CD4-positive, alpha-beta T cell (primary cell): ENCODE measurements at regions not wholly inside any gene's neighbourhood (a gene's known extent, or its start where the extent isn't known, plus 50 kb on each side); places are given as distances from the start of the nearest gene placed in this dataset.

Source experiments
- ATAC-seq: fragments of 200-7000 bp; cut with Tn5 transposase; one replicate; pipeline ENCODE4 v1.10.0; 2022; ENCODE audit warnings: mild to moderate bottlenecking; ENCODE audit not compliant: poor library complexity
- CTCF ChIA-PET: fragments of 350-600 bp; sonication (Branson Sonifier 250); formaldehyde crosslinking; loops from one replicate; lab custom pipeline; 2021; ENCODE audit warnings: antibody characterized with exemption, inconsistent platforms; lab: Charles Lee
- POLR2A ChIA-PET: fragments of 350-600 bp; sonication (Branson Sonifier 250); formaldehyde crosslinking; loops from one replicate; lab custom pipeline; 2021; ENCODE audit warnings: antibody characterized with exemption, inconsistent platforms; lab: Charles Lee
- DNase-seq, 14 experiments: peaks; one replicate each; pipeline ENCODE4 v3.0.0-alpha.2; 2013 to 2020; ENCODE audit warnings: mixed read lengths in 2 of 14
- H3K27ac ChIP-seq, 2 donors: one replicate each; pipeline versions ENCODE4 v1.5.1 to v1.7.0; 2013; ENCODE audit warnings: low read length in 2 of 2, low read depth in 1 of 2, mild to moderate bottlenecking in 1 of 2
- H3K27me3 ChIP-seq, 2 experiments: 1 replicate in 1 of 2; 2 replicates in 1 of 2; pipeline versions ENCODE4 v1.6.1 to v1.7.0; 2013; ENCODE audit warnings: low read length in 2 of 2, control low read depth in 1 of 2, mild to moderate bottlenecking in 1 of 2, moderate library complexity in 1 of 2; ENCODE audit not compliant: insufficient read depth in 2 of 2, control insufficient read depth in 1 of 2
- H3K36me3 ChIP-seq: one replicate; pipeline ENCODE4 v1.6.1; 2013; ENCODE audit warnings: low read length, control low read depth; ENCODE audit not compliant: insufficient read depth
- H3K4me1 ChIP-seq: one replicate; pipeline ENCODE4 v1.6.1; 2013; ENCODE audit warnings: low read length, control low read depth; ENCODE audit not compliant: insufficient read depth
- H3K4me3 ChIP-seq: one replicate; pipeline ENCODE4 v1.5.1; 2013; ENCODE audit warnings: mild to moderate bottlenecking, low read length, moderate library complexity
- H3K9me3 ChIP-seq, 2 experiments: 1 replicate in 1 of 2; 2 replicates in 1 of 2; pipeline versions ENCODE4 v1.6.1 to v1.7.0; 2013; ENCODE audit warnings: low read length in 2 of 2, mild to moderate bottlenecking in 2 of 2, control low read depth in 1 of 2, moderate library complexity in 1 of 2; ENCODE audit not compliant: control insufficient read depth in 1 of 2, insufficient read depth in 1 of 2
- H3K27ac Mint-ChIP-seq: one replicate; pipeline ENCODE4 v1.8.0; 2020; ENCODE audit warnings: mixed read lengths
- H3K27me3 Mint-ChIP-seq: one replicate; pipeline ENCODE4 v1.8.0; 2021; ENCODE audit warnings: mixed read lengths
- H3K36me3 Mint-ChIP-seq: one replicate; pipeline ENCODE4 v1.8.0; 2021; ENCODE audit warnings: low read depth, mixed read lengths
- H3K4me1 Mint-ChIP-seq: one replicate; pipeline ENCODE4 v1.8.0; 2021; ENCODE audit warnings: low read depth, mixed read lengths
- H3K4me3 Mint-ChIP-seq: one replicate; pipeline ENCODE4 v1.8.0; 2020; ENCODE audit warnings: mild to moderate bottlenecking, mixed read lengths
- H3K9me3 Mint-ChIP-seq: one replicate; pipeline ENCODE4 v1.8.0; 2020; ENCODE audit warnings: mixed read lengths
- CTCF ChIP-seq: fragments of 200-600 bp; IDR thresholded peaks from one replicate; pipeline ENCODE4 v1.8.0; 2022; ENCODE audit warnings: antibody characterized with exemption, mild to moderate bottlenecking
- intact Hi-C, 2 experiments: fragments of 100-400 bp; cut with DNase I in 1 of 2; cut with micrococcal nuclease in 1 of 2; formaldehyde crosslinking; loops; one replicate each; pipeline versions ENCODE4 v1.15.1 to v1.9.0; 2023 to 2025; cut with DNase I, micrococcal nuclease

GRCh38 chr3:124320976-124321375 is 329.1 kb upstream of the ROPN1 start:
- no peak overlapping the region for H3K4me3 Mint-ChIP-seq
- POLR2A ChIA-PET, result no interaction called here
- no peaks in the 10 kb centered on the region for H3K27me3 ChIP-seq
- H3K4me1 Mint-ChIP-seq, result no peaks in the 10 kb centered on the region
- no peaks in the 10 kb centered on the region for H3K9me3 Mint-ChIP-seq
- no peak overlapping the region for H3K27ac ChIP-seq
- no peak for DNase-seq
- no peak for TF ChIP-seq CTCF
- H3K4me3 ChIP-seq, result no peak overlapping the region
- H3K4me1 ChIP-seq, result no peaks in the 10 kb centered on the region
- intact Hi-C loops, result no loop called here
- no peaks in the 10 kb centered on the region for H3K9me3 ChIP-seq
- peaks cover 17% of the 10 kb centered on the region for H3K27me3 Mint-ChIP-seq
- H3K36me3 ChIP-seq, result no peaks in the 10 kb centered on the region
- CTCF ChIA-PET, result no interaction called here
- no peak for ATAC-seq
- no peak overlapping the region for H3K27ac Mint-ChIP-seq
- H3K36me3 Mint-ChIP-seq, result no peaks in the 10 kb centered on the region

- CTCF ChIA-PET, result no interaction called here
- H3K36me3 Mint-ChIP-seq, result no peaks in the 10 kb centered on the region
Observed at GRCh38 chr3:124322309-124322880, 330.5 kb upstream of the ROPN1 start.

GRCh38 chr3:124322966-124323365 is 331.0 kb upstream of the ROPN1 start:
- TF ChIP-seq CTCF, result no peak
- H3K27ac ChIP-seq, result no peak overlapping the region
- H3K27me3 Mint-ChIP-seq, result peaks cover 19% of the 10 kb centered on the region
- ChIA-PET CTCF (no interaction called here), POLR2A (no interaction called here)
- no peaks in the 10 kb centered on the region for H3K36me3 Mint-ChIP-seq
- H3K4me3 Mint-ChIP-seq, result no peak overlapping the region
- H3K9me3 Mint-ChIP-seq, result no peaks in the 10 kb centered on the region
- H3K4me3 ChIP-seq, result no peak overlapping the region
- no peak for DNase-seq
- H3K36me3 ChIP-seq, result no peaks in the 10 kb centered on the region
- no peaks in the 10 kb centered on the region for H3K4me1 Mint-ChIP-seq
- intact Hi-C loops, result no loop called here
- no peak overlapping the region for H3K27ac Mint-ChIP-seq
- no peaks in the 10 kb centered on the region for H3K9me3 ChIP-seq
- no peaks in the 10 kb centered on the region for H3K4me1 ChIP-seq
- no peaks in the 10 kb centered on the region for H3K27me3 ChIP-seq
- ATAC-seq, result no peak

More at GRCh38 chr3:124322309-124322880, 330.5 kb upstream of the ROPN1 start:
- Mint-ChIP-seq H3K27me3 (peaks cover 19% of the 10 kb centered on the region), H3K27ac (no peak overlapping the region), H3K4me1 (no peaks in the 10 kb centered on the region), H3K4me3 (no peak overlapping the region), H3K9me3 (no peaks in the 10 kb centered on the region)
- H3K27ac ChIP-seq, result no peak overlapping the region
- no peaks in the 10 kb centered on the region for H3K36me3 ChIP-seq
- no peak for TF ChIP-seq CTCF
- H3K9me3 ChIP-seq, result no peaks in the 10 kb centered on the region
- H3K27me3 ChIP-seq, result no peaks in the 10 kb centered on the region
- intact Hi-C loops, result no loop called here
- DNase-seq, result no peak
- H3K4me1 ChIP-seq, result no peaks in the 10 kb centered on the region
- no peak for ATAC-seq
- H3K4me3 ChIP-seq, result no peak overlapping the region
- POLR2A ChIA-PET, result no interaction called here
